ENCODE measurements at regions not wholly inside any gene's neighbourhood (a gene's known extent, or its start where the extent isn't known, plus 50 kb on each side); places are given as distances from the start of the nearest gene placed in this dataset.

- peak; percentile 20 for ATAC-seq
- no peaks in the 10 kb centered on the region for H3K36me3 Mint-ChIP-seq (ENCODE audit: insufficient read depth)
- H3K4me1 Mint-ChIP-seq (ENCODE audit: low read depth) = peaks cover 15% of the 10 kb centered on the region
- no peak overlapping the region for H3K4me3 Mint-ChIP-seq
- no peak for DNase-seq
- peaks cover 66% of the 10 kb centered on the region for H3K27me3 Mint-ChIP-seq (ENCODE audit: low read depth)
- H3K9me3 Mint-ChIP-seq = no peaks in the 10 kb centered on the region
Observed at GRCh38 chr7:128164061-128164954, 76.8 kb upstream of the LEP start.

- H3K36me3 Mint-ChIP-seq (ENCODE audit: insufficient read depth) = no peaks in the 10 kb centered on the region
- H3K27me3 Mint-ChIP-seq (ENCODE audit: low read depth) = peaks cover 70% of the 10 kb centered on the region
- no peaks in the 10 kb centered on the region for H3K9me3 Mint-ChIP-seq
- ATAC-seq = no peak
- DNase-seq = no peak
- H3K4me1 Mint-ChIP-seq (ENCODE audit: low read depth) = peaks cover 15% of the 10 kb centered on the region
- H3K4me3 Mint-ChIP-seq = no peak overlapping the region
Observed at GRCh38 chr7:128164955-128165670, 76.0 kb upstream of the LEP start.

- H3K9me3 Mint-ChIP-seq = no peaks in the 10 kb centered on the region
- H3K4me1 Mint-ChIP-seq (ENCODE audit: low read depth) = peaks cover 15% of the 10 kb centered on the region
- no peak for ATAC-seq
- H3K36me3 Mint-ChIP-seq (ENCODE audit: insufficient read depth) = no peaks in the 10 kb centered on the region
- DNase-seq = no peak
- H3K4me3 Mint-ChIP-seq = peak overlapping the region; percentile 31
- peaks cover 68% of the 10 kb centered on the region for H3K27me3 Mint-ChIP-seq (ENCODE audit: low read depth)
Observed at GRCh38 chr7:128165927-128166420, 75.1 kb upstream of the LEP start.

- DNase-seq (no peak), ATAC-seq (peak; percentile 16 to 20)
- no peaks in the 10 kb centered on the region for H3K9me3 Mint-ChIP-seq
- H3K27me3 Mint-ChIP-seq (ENCODE audit: low read depth) = peaks cover 70% of the 10 kb centered on the region
- peak overlapping the region; percentile 67 for H3K4me3 Mint-ChIP-seq
- peaks cover 15% of the 10 kb centered on the region for H3K4me1 Mint-ChIP-seq (ENCODE audit: low read depth)
- H3K36me3 Mint-ChIP-seq (ENCODE audit: insufficient read depth) = no peaks in the 10 kb centered on the region
Observed at GRCh38 chr7:128166603-128167041, 74.5 kb upstream of the LEP start.

- Mint-ChIP-seq H3K9me3 (no peaks in the 10 kb centered on the region), H3K36me3 (ENCODE audit: insufficient read depth) (no peaks in the 10 kb centered on the region), H3K27me3 (ENCODE audit: low read depth) (peaks cover 70% of the 10 kb centered on the region), H3K4me3 (peak overlapping the region; percentile 76), H3K4me1 (ENCODE audit: low read depth) (peaks cover 15% of the 10 kb centered on the region)
- ATAC-seq = peak; percentile 28 to 33
- DNase-seq = no peak
Observed at GRCh38 chr7:128167042-128167701, 73.9 kb upstream of the LEP start.

- DNase-seq (no peak), ATAC-seq (peak in 1 of 2 donors; percentile 5)
- Mint-ChIP-seq H3K36me3 (ENCODE audit: insufficient read depth) (no peaks in the 10 kb centered on the region), H3K27me3 (ENCODE audit: low read depth) (peaks cover 62% of the 10 kb centered on the region), H3K4me1 (ENCODE audit: low read depth) (peaks cover 15% of the 10 kb centered on the region), H3K9me3 (no peaks in the 10 kb centered on the region), H3K4me3 (peak overlapping the region; percentile 48)
Observed at GRCh38 chr7:128167791-128168666, 73.0 kb upstream of the LEP start.

- DNase-seq (no peak), ATAC-seq (no peak)
- H3K4me3 Mint-ChIP-seq = peak overlapping the region; percentile 48
- peaks cover 56% of the 10 kb centered on the region for H3K27me3 Mint-ChIP-seq (ENCODE audit: low read depth)
- H3K4me1 Mint-ChIP-seq (ENCODE audit: low read depth) = peaks cover 15% of the 10 kb centered on the region
- no peaks in the 10 kb centered on the region for H3K36me3 Mint-ChIP-seq (ENCODE audit: insufficient read depth)
- no peaks in the 10 kb centered on the region for H3K9me3 Mint-ChIP-seq
Observed at GRCh38 chr7:128168667-128169210, 72.3 kb upstream of the LEP start.

GRCh38 chr7:128170461-128170860 is 70.6 kb upstream of the LEP start:
- H3K36me3 Mint-ChIP-seq (ENCODE audit: insufficient read depth) = no peaks in the 10 kb centered on the region
- peaks cover 52% of the 10 kb centered on the region for H3K27me3 Mint-ChIP-seq (ENCODE audit: low read depth)
- DNase-seq (no peak), ATAC-seq (no peak)
- peaks cover 14% of the 10 kb centered on the region for H3K4me1 Mint-ChIP-seq (ENCODE audit: low read depth)
- H3K4me3 Mint-ChIP-seq = no peak overlapping the region
- no peaks in the 10 kb centered on the region for H3K9me3 Mint-ChIP-seq

- ATAC-seq (no peak), DNase-seq (no peak)
- H3K27me3 Mint-ChIP-seq (ENCODE audit: low read depth) = peaks cover 45% of the 10 kb centered on the region
- peaks cover 12% of the 10 kb centered on the region for H3K4me1 Mint-ChIP-seq (ENCODE audit: low read depth)
- no peaks in the 10 kb centered on the region for H3K9me3 Mint-ChIP-seq
- H3K36me3 Mint-ChIP-seq (ENCODE audit: insufficient read depth) = no peaks in the 10 kb centered on the region
- H3K4me3 Mint-ChIP-seq = no peak overlapping the region
Observed at GRCh38 chr7:128171342-128171918, 69.6 kb upstream of the LEP start.

- Mint-ChIP-seq H3K27me3 (ENCODE audit: low read depth) (peaks cover 48% of the 10 kb centered on the region), H3K36me3 (ENCODE audit: insufficient read depth) (no peaks in the 10 kb centered on the region), H3K4me1 (ENCODE audit: low read depth) (peaks cover 10% of the 10 kb centered on the region), H3K4me3 (no peak overlapping the region), H3K9me3 (no peaks in the 10 kb centered on the region)
- ATAC-seq (no peak), DNase-seq (no peak)
Observed at GRCh38 chr7:128172151-128172550, 68.9 kb upstream of the LEP start.

- Mint-ChIP-seq H3K36me3 (ENCODE audit: insufficient read depth) (no peaks in the 10 kb centered on the region), H3K27me3 (ENCODE audit: low read depth) (peaks cover 49% of the 10 kb centered on the region), H3K4me1 (ENCODE audit: low read depth) (peaks cover 9% of the 10 kb centered on the region), H3K4me3 (no peak overlapping the region), H3K9me3 (no peaks in the 10 kb centered on the region)
- no peak for ATAC-seq
- no peak for DNase-seq
Observed at GRCh38 chr7:128172963-128173362, 68.1 kb upstream of the LEP start.

GRCh38 chr7:128174386-128174785 is 66.7 kb upstream of the LEP start:
- Mint-ChIP-seq H3K9me3 (no peaks in the 10 kb centered on the region), H3K36me3 (ENCODE audit: insufficient read depth) (no peaks in the 10 kb centered on the region), H3K4me3 (no peak overlapping the region), H3K27me3 (ENCODE audit: low read depth) (peaks cover 39% of the 10 kb centered on the region), H3K4me1 (ENCODE audit: low read depth) (no peaks in the 10 kb centered on the region)
- DNase-seq (no peak), ATAC-seq (no peak)

GRCh38 chr7:128176696-128177095 is 64.4 kb upstream of the LEP start:
- H3K36me3 Mint-ChIP-seq (ENCODE audit: insufficient read depth) = no peaks in the 10 kb centered on the region
- H3K4me3 Mint-ChIP-seq = no peak overlapping the region
- no peak for DNase-seq

More at GRCh38 chr7:128176696-128177095, 64.4 kb upstream of the LEP start:
- ATAC-seq = no peak
- Mint-ChIP-seq H3K27me3 (ENCODE audit: low read depth) (peaks cover 33% of the 10 kb centered on the region), H3K4me1 (ENCODE audit: low read depth) (no peaks in the 10 kb centered on the region), H3K9me3 (no peaks in the 10 kb centered on the region)
